ENCODE measurements at regions not wholly inside any gene's neighbourhood (a gene's known extent, or its start where the extent isn't known, plus 50 kb on each side); places are given as distances from the start of the nearest gene placed in this dataset.

- no peak for DNase-seq (ENCODE audit: low spot score)
These were observed 234.8 kb upstream of the TMPO start for GRCh38 chr12:98280621-98281020.

DNA sequence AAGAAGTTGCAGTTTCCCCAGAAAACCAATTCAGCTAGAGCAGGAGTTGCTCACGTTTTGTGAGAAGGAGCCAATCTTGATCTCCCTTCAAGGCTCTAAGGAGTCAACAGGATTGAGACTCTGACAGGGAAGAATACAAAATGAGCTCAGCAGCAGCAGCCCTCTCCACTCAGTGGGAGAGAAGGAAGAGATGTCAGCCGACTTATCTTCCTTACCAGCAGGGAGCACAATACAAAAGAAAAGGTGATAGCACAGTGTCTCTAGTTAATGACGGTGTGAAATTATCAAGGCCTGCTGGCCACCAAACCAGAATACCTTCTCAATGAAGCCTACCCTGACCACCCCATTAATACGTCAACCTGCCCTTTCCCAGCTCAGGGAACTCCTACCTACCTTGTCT lies 223.6 kb upstream of the TMPO start:
- DNase-seq (ENCODE audit: low spot score) = no peak

- DNase-seq (ENCODE audit: low spot score) = no peak
These were observed 221.2 kb upstream of the TMPO start for GRCh38 chr12:98294051-98294805.

GRCh38 chr12:98295681-98296080 lies 219.7 kb upstream of the TMPO start:
- DNase-seq (ENCODE audit: low spot score) = no peak

- DNase-seq (ENCODE audit: low spot score) = no peak
These were observed 218.8 kb upstream of the TMPO start for GRCh38 chr12:98296462-98297079.

- DNase-seq (ENCODE audit: low spot score) = no peak
These were observed 217.9 kb upstream of the TMPO start for GRCh38 chr12:98297538-98297937.

DNA sequence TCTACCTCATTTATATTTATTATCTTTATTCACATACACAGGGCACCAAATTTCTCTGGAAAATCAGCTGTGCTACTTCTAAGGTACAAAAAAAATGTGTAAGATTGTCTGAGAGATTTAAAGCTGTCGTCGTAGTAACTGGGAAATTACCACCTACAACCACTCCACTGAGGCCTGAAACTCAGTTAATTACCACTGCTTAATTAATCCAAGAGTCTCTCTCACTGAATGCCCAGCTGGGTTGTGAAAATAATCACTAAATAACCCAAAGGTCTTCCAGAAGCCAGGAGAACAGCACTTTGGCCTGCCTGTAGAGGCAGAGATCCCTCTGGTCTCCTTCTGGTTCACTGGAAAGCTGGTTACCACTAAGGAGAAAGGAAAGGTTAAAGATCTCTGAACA lies 207.2 kb upstream of the TMPO start:
- DNase-seq (ENCODE audit: low spot score) = no peak

- DNase-seq (ENCODE audit: low spot score) = no peak
These were observed 197.2 kb upstream of the TMPO start for GRCh38 chr12:98317939-98318899.

GRCh38 chr12:98319716-98320425 lies 195.5 kb upstream of the TMPO start:
- DNase-seq (ENCODE audit: low spot score) = no peak

DNA sequence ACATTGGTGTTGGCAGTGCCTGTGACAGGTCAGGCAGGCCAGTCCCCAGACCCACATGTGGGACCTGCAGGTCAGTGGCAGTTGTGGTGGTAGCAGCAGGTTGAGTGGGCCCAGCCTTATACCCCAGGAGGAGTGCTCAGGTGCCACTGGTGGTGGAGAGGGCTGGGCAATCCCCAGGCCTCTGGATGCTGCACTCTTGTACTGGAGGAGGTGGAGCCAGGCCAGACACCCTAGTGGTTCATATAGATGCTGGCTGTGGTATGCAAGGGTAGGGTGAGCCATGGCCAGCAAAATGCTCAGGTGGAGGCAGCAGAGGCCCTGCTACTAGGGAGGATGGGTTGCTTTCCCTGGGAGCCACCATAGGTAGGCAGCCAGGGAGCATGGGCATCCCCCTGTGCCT lies 190.4 kb upstream of the TMPO start:
- no peak for DNase-seq (ENCODE audit: low spot score)

DNA sequence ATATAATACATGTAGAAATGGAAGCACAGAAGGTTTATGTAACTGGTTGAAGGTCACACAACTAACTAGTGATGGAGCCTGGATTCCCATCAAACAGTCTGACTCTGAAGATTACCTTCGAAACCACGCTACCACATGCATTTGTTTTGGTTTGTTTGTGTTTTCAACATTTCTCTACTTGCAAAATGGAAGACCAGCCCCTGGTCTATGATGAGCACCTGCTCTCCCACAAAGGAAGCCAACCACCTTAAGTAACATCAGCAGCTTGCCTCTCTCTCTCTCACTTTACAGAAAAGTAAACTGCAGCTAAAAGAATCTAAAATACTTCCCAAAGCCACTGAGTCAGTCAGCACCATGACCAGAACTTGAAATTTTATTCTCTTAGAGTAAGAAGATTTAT lies 186.9 kb upstream of the TMPO start:
- DNase-seq (ENCODE audit: low spot score) = no peak

GRCh38 chr12:98329589-98329988 lies 185.8 kb upstream of the TMPO start:
- DNase-seq (ENCODE audit: low spot score) = no peak

DNA sequence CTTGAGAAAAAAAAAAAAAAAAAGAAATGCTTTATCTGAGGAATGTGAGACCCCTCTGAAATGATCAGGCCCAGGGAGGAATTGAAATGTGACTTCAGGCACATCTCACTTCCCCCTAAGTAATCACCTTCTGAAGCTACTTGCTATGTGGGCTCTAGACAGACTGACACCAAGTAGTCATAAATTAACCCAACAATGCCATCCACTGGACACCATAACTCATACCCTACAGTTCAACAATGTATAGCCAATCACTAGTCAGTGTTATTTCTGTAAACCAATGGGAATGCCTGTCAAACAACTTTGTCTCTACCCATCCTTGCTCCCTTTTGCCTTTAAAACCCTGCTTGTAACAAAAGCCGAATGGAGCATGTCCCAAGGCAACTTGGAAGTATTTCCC lies 182.7 kb upstream of the TMPO start:
- no peak for DNase-seq (ENCODE audit: low spot score)

GRCh38 chr12:98334768-98335167 lies 180.6 kb upstream of the TMPO start:
- DNase-seq (ENCODE audit: low spot score) = no peak

DNA sequence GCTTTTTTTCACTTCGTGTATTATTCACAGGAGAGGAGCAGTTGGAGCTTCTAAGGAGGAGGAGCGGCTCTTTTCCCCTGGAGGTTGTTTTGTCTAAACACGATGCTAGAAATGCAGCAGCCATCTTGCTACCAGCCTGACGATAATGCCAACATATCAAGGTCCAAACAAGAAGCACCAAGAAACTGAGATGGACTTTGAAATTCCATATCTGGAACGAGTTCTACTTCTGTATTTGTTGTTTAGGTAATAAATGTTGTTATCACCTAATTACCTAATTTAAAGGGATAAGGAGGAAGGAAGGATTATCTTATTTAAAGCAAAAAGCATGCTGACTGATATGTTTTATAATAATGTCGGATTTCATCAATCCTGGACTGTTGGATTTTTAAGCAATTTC lies 174.4 kb upstream of the TMPO start:
- no peak for DNase-seq (ENCODE audit: low spot score)

DNA sequence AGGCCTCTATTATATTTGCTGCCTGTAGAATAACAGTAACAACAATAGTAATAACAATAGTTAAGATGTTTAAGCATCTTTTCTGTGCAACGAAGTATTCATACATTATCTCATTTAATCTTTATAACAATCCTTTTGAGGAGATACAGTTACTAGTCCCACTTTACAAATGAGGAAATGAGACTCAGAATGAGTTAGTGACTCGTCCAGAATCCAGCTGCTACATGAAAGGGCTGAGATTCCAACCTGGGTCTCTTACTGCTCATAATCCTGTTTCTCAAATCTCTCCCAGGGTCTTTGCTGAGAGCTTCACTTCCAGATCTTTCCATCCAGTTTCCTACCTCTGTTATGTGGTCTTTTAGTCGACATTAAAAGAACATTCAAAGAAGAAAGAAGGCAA lies 173.7 kb upstream of the TMPO start:
- no peak for DNase-seq (ENCODE audit: low spot score)

DNA sequence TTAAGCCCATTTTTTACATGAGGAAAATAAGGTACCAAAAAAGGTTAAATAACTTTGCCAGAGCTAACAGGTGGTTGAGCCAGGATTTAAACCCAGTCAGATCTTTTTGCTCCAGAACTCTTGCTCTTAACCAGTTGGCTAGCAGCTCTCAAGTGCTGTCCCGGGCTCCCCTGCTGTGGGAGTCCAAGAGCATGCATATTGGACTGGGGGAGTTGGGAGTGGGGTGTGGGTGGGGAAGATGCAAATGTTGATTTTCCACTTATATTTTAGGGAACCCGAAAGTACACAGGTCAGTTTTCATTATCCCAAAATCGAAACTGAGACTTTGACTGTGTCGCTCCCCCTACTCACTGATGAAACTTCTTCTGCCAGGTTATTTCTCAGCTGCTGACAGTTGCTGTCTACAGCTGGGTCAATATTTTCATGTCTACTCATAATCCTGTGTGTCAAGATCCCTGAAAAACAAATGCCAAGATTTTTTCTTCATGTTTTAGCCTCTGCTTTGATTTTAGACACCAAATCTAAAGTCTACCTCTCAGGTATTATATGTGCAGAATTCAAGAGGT lies 172.3 kb upstream of the TMPO start:
- DNase-seq (ENCODE audit: low spot score) = no peak

GRCh38 chr12:98344046-98344930 lies 171.1 kb upstream of the TMPO start:
- no peak for DNase-seq (ENCODE audit: low spot score)

GRCh38 chr12:98345308-98345876 lies 170.0 kb upstream of the TMPO start:
- DNase-seq (ENCODE audit: low spot score) = no peak

DNA sequence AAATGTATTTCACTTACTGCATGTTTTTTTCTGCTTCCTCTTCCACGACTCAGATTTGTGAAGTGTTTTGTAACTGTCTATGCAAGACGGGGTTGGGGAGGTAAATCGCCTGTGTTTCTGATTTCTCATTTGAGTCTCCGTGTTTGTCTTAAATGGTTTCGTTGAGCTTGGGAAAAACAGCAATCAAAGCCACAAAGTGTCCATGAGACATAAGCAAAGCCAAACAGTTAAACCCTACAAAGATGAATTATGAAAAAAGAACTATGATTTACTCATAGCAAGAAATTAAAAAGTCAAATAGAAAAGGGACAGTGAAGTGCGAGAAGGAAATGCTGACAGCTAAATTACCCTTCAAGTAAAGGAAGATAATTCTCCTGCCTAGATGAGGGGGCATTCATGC lies 164.3 kb upstream of the TMPO start:
- DNase-seq (ENCODE audit: low spot score) = no peak

DNA sequence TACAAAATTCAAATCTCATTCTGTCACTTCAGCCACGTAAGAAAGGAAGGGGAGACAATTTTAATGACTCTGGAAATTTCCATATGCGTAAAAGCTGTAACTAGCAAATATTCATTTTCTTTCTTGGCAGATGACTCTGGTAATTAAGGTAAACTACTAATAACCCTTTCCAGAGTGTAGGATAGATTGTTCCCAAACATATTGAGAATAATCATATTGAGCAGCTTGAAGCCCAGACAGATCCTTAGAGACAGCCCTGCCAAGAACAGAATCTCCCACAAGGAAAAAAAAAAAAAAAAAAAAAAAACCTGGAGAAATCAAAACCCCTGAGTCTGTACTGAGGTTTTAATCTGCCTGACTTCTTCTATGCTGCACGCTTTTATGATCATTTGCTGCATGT lies 163.6 kb upstream of the TMPO start:
- DNase-seq (ENCODE audit: low spot score) = no peak
